ENCODE measurements at regions not wholly inside any gene's neighbourhood (a gene's known extent, or its start where the extent isn't known, plus 50 kb on each side); places are given as distances from the start of the nearest gene placed in this dataset.

- no peak overlapping the region for H3K9ac ChIP-seq (ENCODE audit: low read length)
- TF ChIP-seq EZH2phosphoT487 (conservative IDR thresholded peaks at IDR 0.05; ENCODE audit: low read length) = no peak
- no peak overlapping the region for H2AFZ ChIP-seq (ENCODE audit: low read depth, low read length, severe bottlenecking)
These were observed 62.1 kb downstream of the NABP1 start for GRCh38 chr2:191740016-191740419.

GRCh38 chr2:191740759-191741158, 62.8 kb downstream of the NABP1 start:
- no peak for TF ChIP-seq CTCF (IDR thresholded peaks at IDR 0.05; ENCODE audit: insufficient read depth, low read length, poor library complexity, severe bottlenecking)
- no peak for TF ChIP-seq EZH2phosphoT487 (conservative IDR thresholded peaks at IDR 0.05; ENCODE audit: low read length)

More at GRCh38 chr2:191740016-191740419, 62.1 kb downstream of the NABP1 start:
- Histone ChIP-seq H3K27me3 (ENCODE audit: low read length) (no peaks in the 10 kb centered on the region), H3K36me3 (ENCODE audit: low read length) (no peaks in the 10 kb centered on the region), H3K4me3 (ENCODE audit: insufficient read depth, low read length, poor library complexity, severe bottlenecking) (no peak overlapping the region), H3K9me2 (replicated peaks; ENCODE audit: insufficient read depth, low read length) (no peaks in the 10 kb centered on the region), H3K4me2 (ENCODE audit: low read depth, low read length, poor library complexity, severe bottlenecking) (no peak overlapping the region), H3K27ac (ENCODE audit: low read depth, low read length) (no peak overlapping the region), H3K9me3 (ENCODE audit: insufficient read depth, low read length) (no peaks in the 10 kb centered on the region), H3F3A (ENCODE audit: insufficient read depth) (no peaks in the 10 kb centered on the region), H4K20me1 (ENCODE audit: low read depth, low read length) (no peaks in the 10 kb centered on the region), H3K79me2 (ENCODE audit: insufficient read depth, low read length) (no peaks in the 10 kb centered on the region)

DNA sequence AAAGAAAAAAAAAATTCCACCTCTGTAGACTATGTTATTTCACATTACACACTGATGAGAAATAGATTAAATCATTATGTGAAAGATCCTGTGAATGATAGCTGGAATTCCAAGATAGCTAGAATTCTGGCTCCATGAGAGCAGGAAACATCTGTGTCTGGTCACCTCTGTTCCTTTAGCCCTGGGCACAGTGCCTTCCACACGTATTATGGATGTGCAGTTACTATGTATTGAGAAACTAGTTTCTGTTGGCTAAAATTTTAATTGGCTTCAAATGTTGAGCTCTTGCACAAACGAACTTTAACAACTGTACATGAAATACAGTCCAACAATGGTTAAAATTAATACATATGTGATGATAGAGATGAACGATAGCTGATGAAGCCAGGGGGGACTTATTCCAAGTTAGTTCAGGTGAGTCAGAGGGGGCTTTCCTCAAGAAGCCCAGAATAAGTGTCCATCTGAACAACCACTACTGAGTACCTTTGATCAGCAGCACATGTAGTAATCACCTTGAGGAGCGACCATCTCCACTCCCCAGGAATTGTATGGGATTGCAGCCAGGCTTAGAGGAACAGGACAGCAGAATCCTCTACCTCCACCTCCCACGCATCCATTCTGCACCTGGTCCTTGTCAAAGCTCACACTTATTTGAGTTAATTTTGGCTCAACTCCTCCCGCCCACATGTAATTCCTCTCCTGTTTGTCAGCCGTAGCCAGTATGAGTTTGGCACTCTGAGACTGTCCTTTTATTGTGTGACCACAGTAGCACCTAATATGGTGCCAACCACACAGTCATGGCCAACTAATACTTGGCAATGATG, 68.6 kb downstream of the NABP1 start:
- H3K4me2 ChIP-seq (ENCODE audit: low read depth, low read length, poor library complexity, severe bottlenecking) = no peak overlapping the region
- H3K9me2 ChIP-seq (replicated peaks; ENCODE audit: insufficient read depth, low read length) = no peaks in the 10 kb centered on the region
- H4K20me1 ChIP-seq (ENCODE audit: low read depth, low read length) = no peaks in the 10 kb centered on the region
- H3K9me3 ChIP-seq (ENCODE audit: insufficient read depth, low read length) = no peaks in the 10 kb centered on the region
- H3K79me2 ChIP-seq (ENCODE audit: insufficient read depth, low read length) = no peaks in the 10 kb centered on the region
- no peak overlapping the region for H3K9ac ChIP-seq (ENCODE audit: low read length)
- TF ChIP-seq EZH2phosphoT487 (conservative IDR thresholded peaks at IDR 0.05; ENCODE audit: low read length) = no peak
- no peak for TF ChIP-seq CTCF (IDR thresholded peaks at IDR 0.05; ENCODE audit: insufficient read depth, low read length, poor library complexity, severe bottlenecking)
- H3K36me3 ChIP-seq (ENCODE audit: low read length) = no peaks in the 10 kb centered on the region
- no peak overlapping the region for H3K4me3 ChIP-seq (ENCODE audit: insufficient read depth, low read length, poor library complexity, severe bottlenecking)
- no peak overlapping the region for H3K27ac ChIP-seq (ENCODE audit: low read depth, low read length)
- H3F3A ChIP-seq (ENCODE audit: insufficient read depth) = no peaks in the 10 kb centered on the region
- H3K27me3 ChIP-seq (ENCODE audit: low read length) = no peaks in the 10 kb centered on the region
- no peak overlapping the region for H2AFZ ChIP-seq (ENCODE audit: low read depth, low read length, severe bottlenecking)

More at GRCh38 chr2:191740759-191741158, 62.8 kb downstream of the NABP1 start:
- H3K4me2 ChIP-seq (ENCODE audit: low read depth, low read length, poor library complexity, severe bottlenecking) = no peak overlapping the region
- no peaks in the 10 kb centered on the region for H3K79me2 ChIP-seq (ENCODE audit: insufficient read depth, low read length)
- no peak overlapping the region for H2AFZ ChIP-seq (ENCODE audit: low read depth, low read length, severe bottlenecking)
- no peaks in the 10 kb centered on the region for H3K9me2 ChIP-seq (replicated peaks; ENCODE audit: insufficient read depth, low read length)
- no peak overlapping the region for H3K9ac ChIP-seq (ENCODE audit: low read length)
- H3K4me3 ChIP-seq (ENCODE audit: insufficient read depth, low read length, poor library complexity, severe bottlenecking) = no peak overlapping the region
- H3F3A ChIP-seq (ENCODE audit: insufficient read depth) = no peaks in the 10 kb centered on the region
- H4K20me1 ChIP-seq (ENCODE audit: low read depth, low read length) = no peaks in the 10 kb centered on the region
- H3K27me3 ChIP-seq (ENCODE audit: low read length) = no peaks in the 10 kb centered on the region
- no peaks in the 10 kb centered on the region for H3K36me3 ChIP-seq (ENCODE audit: low read length)
- H3K27ac ChIP-seq (ENCODE audit: low read depth, low read length) = no peak overlapping the region
- H3K9me3 ChIP-seq (ENCODE audit: insufficient read depth, low read length) = no peaks in the 10 kb centered on the region

DNA sequence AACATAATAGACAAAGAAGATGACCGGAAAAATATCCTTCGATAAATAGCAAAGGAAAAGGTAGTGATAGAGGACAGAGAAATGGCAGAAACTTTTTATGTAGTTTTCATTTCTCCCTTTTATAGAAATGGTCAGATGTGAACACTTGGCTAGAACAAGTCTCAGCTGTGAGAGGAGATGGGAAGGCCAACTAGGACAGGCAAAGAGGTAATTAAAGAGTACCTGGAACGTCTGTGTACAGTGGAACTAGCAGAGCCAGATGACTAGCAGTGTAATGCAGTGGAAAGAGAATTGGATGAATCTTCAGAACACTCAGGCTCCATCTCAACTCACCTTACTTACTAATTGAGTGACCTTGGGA, 69.2 kb downstream of the NABP1 start:
- Histone ChIP-seq H3K4me3 (ENCODE audit: insufficient read depth, low read length, poor library complexity, severe bottlenecking) (no peak overlapping the region), H3K9me2 (replicated peaks; ENCODE audit: insufficient read depth, low read length) (no peaks in the 10 kb centered on the region), H3K4me2 (ENCODE audit: low read depth, low read length, poor library complexity, severe bottlenecking) (no peak overlapping the region), H3K9me3 (ENCODE audit: insufficient read depth, low read length) (no peaks in the 10 kb centered on the region), H3K27ac (ENCODE audit: low read depth, low read length) (no peak overlapping the region), H4K20me1 (ENCODE audit: low read depth, low read length) (no peaks in the 10 kb centered on the region), H2AFZ (ENCODE audit: low read depth, low read length, severe bottlenecking) (no peak overlapping the region), H3K79me2 (ENCODE audit: insufficient read depth, low read length) (no peaks in the 10 kb centered on the region), H3K9ac (ENCODE audit: low read length) (no peak overlapping the region), H3K27me3 (ENCODE audit: low read length) (no peaks in the 10 kb centered on the region), H3F3A (ENCODE audit: insufficient read depth) (no peaks in the 10 kb centered on the region), H3K36me3 (ENCODE audit: low read length) (no peaks in the 10 kb centered on the region)
- no peak for TF ChIP-seq CTCF (IDR thresholded peaks at IDR 0.05; ENCODE audit: insufficient read depth, low read length, poor library complexity, severe bottlenecking)
- TF ChIP-seq EZH2phosphoT487 (conservative IDR thresholded peaks at IDR 0.05; ENCODE audit: low read length) = no peak
